Upper lobe of left lung (tissue), 4 donors: ENCODE measurements at regions not wholly inside any gene's neighbourhood (a gene's known extent, or its start where the extent isn't known, plus 50 kb on each side); places are given as distances from the start of the nearest gene placed in this dataset.

Source experiments
- CTCF ChIP-seq, 6 experiments: fragments of 450-650 bp in 4 of 6; fragments of 200-600 bp in 2 of 6; sonication (generic) in 2 of 6; IDR thresholded peaks; one replicate each; pipeline ENCODE4 v1.5.1; 2016 to 2019; ENCODE audit warnings: antibody characterized with exemption in 6 of 6
- EP300 ChIP-seq, 4 donors: sonication (generic); formaldehyde crosslinking; IDR thresholded peaks; one replicate each; pipeline ENCODE4 v1.5.1; 2017; ENCODE audit warnings: antibody characterized with exemption in 4 of 4, control low read depth in 2 of 4
- POLR2A ChIP-seq, 4 donors: fragments of 450-650 bp; IDR thresholded peaks; one replicate each; pipeline ENCODE4 v1.5.1; 2016 to 2017; ENCODE audit warnings: antibody characterized with exemption in 4 of 4, mild to moderate bottlenecking in 2 of 4
- POLR2AphosphoS5 ChIP-seq, 2 donors: sonication (generic); formaldehyde crosslinking; IDR thresholded peaks; one replicate each; pipeline ENCODE4 v1.5.1; 2017; ENCODE audit warnings: antibody characterized with exemption in 2 of 2

GRCh38 chr11:97345032-97345431, 955.2 kb downstream of the JRKL start:
- TF ChIP-seq CTCF (IDR thresholded peaks at IDR 0.05) (no peak), POLR2AphosphoS5 (IDR thresholded peaks at IDR 0.05) (no peak), POLR2A (IDR thresholded peaks at IDR 0.05) (no peak), EP300 (IDR thresholded peaks at IDR 0.05) (no peak)
